GM18873 (cell line): ENCODE measurements at regions not wholly inside any gene's neighbourhood (a gene's known extent, or its start where the extent isn't known, plus 50 kb on each side); places are given as distances from the start of the nearest gene placed in this dataset.

Source experiments
- ATAC-seq: cut with Tn5 transposase; IDR thresholded peaks from one replicate; pipeline ENCODE4 v1.9.1; 2021; ENCODE audit warnings: mild to moderate bottlenecking, moderate library complexity, moderate number of reproducible peaks; ENCODE audit not compliant: unreplicated experiment, low FRiP score

DNA sequence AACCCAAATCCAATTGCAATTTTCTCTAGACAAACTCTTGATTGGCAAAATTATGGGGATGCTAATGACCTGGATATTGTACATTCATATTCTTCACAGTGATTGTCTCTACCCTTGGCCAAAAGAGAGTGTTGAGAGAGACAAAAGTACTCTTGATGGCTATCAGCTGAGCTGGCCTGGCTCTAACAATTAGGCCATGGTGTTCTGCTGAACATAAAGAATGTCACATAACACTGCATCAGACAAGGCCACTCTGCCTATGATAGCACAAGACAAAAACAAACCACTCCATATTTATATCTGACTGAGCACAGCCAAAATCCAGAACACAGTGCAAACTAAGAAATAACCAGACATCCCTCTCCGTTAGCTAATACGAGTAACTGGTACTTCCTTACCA lies 101.7 kb downstream of the ADAMTS1 start:
- ATAC-seq, result no peak

DNA sequence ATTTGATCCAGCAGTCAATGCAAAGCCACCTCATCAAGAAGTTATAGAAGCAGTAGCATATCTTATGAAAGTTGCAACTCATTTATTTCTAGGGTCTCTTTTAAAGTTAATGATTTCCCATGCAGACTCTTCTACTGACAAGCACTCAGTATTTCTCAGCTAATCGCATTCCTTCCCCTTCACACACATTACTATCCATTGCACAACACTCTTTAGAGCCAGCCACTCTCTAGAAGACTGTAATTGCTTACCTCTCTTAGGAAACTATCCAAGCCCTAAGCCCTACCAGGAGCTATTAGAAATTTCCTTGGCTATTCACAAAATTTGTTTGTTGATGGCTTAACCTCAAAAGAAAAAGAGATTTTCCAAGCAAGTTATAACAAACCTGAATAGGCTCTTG lies 106.0 kb downstream of the ADAMTS1 start:
- ATAC-seq, result no peak

DNA sequence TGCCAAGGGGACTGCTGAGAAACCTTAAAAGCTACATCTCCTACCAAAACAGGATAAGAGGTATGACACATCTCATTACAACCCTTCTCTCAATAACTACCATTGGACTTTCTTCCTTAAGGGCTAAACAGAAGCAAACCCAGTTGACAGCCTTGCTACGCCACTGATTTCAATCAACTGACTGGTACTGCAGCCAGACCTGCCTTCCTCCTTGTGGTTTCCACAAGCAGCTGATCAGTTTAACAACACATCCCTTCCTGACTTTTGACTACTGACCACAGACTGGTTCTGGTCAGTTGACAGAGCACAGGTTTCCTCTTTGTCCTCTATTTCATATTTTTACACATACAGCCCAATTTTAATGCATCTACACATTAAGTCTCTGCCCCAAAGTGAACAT lies 108.8 kb downstream of the ADAMTS1 start:
- no peak for ATAC-seq

DNA sequence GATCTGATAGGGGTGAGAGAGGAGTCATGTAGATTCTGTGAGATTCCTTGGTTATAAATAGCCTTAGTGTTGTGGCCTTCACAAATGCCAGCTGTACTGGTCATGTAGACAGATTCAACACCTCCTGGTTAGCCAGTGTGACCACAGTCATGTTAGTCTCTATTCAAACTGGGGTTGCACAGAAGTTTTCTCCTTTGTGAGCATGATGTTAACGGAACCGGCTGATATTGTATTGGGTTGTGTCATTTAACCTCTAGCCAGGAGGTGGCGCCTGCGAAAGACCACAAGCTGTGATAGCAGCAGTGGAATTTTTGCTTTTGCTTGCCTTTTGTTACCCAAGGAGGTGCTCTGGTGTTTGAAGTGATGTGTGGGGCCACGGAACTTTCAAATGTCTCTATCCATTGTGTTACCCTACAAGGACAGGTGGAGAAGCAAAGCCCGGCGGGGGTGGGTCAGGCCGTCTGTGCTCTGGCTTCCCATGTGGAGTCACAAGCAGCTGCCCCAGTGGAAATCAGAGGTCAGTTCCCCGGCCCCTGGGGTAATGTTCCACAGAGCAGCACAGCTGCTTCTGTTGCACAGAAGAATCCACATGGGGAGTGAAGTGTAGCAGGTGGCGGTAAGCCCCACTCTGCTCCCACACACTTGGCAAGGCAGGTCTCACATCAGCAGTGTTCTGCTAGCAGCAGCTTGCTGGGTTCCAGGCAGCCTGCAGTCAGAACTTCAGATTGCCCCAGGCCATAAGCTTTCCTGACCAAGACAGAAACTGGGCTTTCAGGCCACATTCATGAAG lies 112.6 kb downstream of the ADAMTS1 start:
- ATAC-seq, result no peak

DNA sequence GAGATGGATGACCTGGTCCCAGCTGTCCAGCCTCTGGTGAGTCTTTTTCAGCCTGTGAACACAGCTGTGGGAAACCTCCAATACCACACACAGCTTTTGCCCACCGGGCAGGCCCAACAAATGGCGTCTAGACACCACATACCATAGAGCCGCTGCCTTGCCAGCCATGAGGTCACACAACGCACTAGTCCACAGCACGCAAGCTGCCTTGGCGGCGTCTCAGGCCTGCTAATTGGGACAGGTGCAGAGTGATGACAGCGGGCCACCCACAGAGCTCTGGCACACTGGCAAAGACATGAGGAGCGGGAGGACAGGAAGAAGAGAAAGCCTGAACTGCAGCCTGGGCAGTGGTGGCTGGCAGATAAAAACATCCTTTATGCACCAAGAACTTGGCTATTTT lies 125.5 kb downstream of the ADAMTS1 start:
- ATAC-seq, result no peak

DNA sequence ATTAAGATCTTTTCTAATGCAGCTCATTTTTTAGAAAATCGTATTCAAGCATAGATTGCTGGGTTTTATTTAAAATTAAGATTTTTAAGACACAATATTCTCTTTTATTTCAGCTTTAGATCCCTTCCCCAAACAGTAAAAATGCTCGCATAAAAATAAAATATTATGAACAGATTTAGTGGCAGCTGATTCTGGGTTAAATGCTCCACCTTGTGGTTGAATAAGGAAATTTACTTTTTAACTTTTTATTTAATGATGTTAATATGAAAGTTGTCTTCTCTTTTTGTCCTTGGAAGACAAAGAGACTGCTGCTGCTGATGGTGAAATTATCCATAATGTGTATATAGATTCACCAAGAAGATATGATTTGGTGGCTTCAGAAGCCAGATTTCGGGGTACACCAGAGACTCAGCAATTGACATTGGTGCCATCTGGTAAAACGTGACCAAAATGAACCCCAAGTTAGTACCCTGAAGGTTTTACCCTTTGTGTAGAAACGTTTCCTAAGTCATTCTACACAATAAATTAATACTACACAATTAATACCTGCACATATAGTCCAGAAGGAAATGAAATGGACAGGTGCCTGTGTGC lies 128.0 kb downstream of the ADAMTS1 start:
- ATAC-seq, result no peak

DNA sequence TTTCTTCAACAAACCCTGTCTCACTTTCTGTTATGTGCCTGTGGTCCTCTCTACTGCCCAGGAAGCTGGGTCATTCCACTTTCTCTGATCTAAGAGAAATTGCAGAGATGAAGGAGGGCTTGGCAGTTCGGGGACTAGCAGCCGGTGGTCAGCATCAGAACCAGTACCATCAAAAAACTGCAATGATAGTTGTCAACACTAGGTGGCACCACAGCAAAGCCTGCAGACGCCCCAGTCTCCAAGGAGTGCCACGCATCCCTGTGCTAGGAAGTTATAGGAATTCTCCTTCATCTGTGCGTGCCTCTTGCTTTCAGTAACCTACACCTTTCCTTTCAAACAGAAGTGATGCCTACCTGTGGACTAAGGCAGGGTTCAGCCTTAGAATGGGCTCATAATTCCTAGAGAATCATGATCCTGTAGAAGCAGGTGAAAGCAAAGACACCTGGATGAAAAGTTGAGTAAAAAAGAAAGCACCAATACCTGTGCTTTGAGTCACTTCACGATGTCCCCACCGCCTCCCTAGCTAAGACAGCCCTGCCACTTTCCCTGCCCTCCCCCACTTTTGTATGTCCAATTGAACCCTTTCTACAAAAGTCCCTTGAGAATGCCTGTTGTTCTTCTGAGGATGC lies 129.2 kb downstream of the ADAMTS1 start:
- no peak for ATAC-seq

DNA sequence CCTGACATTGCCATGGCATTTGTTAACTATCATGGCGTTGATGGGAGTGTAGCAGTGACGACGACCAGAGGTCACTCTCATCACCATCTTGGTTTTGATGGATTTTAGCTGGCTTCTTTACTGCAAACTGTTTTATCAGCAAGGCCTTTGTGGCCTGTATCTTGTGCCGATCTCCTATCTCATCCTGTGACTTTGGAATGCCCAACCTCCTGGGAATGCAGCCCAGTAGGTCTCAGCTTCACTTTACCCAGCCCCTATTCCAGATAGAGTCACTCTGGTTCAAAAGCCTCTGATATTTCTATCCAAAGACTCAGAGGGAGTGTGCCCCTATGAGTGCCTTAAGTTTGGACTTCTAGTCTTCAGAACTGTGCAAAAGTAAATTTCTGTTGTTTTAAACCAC lies 130.1 kb downstream of the ADAMTS1 start:
- no peak for ATAC-seq

DNA sequence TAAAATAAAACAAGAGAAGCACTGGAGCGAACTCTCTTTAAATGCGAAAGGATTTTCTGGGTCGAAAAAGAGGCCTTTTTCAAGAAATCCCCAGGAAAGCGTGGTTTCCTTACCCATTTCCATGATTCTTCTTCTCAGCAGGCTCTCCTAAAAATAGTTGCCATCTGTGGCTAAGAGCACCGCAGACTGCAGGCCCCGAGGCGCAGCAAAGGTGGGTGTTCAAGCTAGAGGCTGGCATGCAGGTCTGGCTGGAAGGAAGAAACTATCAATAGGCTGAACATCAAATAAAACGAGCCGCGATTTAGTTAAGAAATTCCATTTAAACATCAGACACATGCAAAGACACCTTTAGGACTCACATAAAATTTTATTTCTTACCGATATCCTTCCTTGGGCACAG lies 135.1 kb downstream of the ADAMTS1 start:
- ATAC-seq, result no peak

DNA sequence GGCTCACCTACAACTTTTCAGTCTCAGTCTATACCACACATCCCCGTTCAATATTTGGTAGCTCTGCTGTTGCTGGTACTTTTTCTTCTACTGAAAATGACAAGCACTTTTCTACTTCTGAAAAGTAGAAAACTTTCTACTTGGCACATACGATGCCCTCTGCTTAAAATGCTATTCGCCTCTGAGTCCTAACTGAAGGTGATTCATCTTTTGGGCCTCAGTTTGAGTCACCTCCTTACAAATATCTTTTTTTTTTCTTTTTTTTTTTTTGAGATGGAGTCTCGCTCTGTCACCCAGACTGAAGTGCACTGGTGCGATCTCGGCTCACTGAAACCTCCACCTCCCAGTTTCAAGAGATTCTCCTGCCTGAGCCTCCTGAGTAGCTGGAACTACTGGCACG lies 136.0 kb upstream of the CYYR1 start:
- ATAC-seq, result no peak

DNA sequence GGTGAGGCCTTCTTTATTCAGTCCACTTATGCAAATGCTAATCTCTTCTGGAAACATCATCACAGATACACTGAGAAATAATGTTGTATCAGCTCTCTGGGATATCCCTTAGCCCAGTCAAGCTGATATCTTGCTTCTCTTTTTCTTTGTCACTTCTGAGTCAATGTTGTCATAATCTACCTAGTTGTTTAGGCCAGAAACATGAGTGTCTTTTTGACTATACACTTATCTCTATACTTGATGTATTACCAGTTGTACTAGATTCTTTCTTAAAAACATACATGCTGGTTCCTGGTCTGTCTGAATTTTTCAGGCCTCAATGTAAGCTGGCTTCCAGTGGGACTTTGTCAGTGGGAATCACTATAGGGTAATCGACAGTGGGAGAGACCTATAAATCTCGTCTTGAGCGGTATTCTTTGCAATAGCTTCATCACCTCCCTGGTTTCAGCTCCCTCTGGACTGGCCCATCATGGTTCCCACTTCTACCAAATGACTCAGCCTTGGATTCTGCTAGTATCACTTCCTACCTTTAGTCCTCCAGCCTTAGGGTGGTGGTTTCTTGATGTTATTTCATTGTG lies 135.2 kb upstream of the CYYR1 start:
- no peak for ATAC-seq

DNA sequence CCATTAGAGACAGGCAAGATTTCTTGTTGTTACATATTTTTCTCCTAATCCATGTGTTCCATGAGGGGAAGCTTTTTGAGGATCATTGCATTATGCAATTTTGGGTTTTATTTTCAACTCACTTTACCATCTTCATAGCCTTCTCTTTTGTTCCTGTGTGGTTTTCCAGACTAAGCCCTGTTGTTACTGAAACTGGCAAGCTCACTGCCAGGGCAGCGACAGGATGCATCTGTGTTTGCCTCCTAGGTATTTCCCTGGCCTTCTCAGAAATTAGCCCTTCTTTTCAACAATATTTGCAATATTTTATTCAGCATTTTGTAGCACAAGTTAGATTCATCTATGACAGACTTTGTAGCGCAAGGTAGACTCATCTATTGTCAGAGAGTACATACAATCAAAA lies 134.2 kb upstream of the CYYR1 start:
- ATAC-seq, result no peak

DNA sequence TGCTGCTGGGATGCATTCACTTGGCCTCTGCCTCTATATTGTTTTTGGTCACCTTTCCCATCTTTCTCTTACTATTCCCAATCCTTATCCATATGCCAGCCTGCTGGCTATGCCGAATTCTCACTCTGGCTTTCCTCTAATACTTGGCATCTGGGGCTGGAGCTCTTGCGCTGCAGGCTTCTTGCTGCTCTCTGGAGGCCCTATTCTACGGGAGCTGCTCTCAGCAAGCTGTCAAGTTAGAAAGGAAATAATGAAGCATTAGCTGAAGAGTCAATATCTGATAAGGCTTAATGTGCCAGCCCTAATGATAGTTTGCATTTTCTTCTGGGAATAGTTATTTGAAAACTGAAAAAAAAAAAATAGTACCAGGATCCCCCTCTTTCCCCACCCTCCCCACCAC lies 125.3 kb upstream of the CYYR1 start:
- no peak for ATAC-seq

DNA sequence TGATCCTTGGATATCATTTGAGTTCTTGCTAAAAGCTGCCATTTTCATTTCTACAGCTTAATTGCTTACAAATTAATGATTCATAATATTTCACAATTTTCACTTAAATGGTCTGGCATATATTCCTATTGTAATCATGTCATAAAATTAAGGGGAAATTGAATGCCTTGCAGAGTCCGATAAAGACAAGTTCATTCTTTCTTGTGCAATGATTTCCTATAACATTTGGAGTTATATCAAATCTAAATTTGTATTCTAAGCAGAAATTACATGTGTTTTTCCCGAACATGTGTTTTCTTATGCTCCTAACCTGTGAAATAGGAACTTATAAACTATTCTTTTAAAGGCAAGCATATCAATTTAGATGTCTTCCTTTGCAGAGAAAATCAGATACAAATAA lies 118.3 kb upstream of the CYYR1 start:
- no peak for ATAC-seq

DNA sequence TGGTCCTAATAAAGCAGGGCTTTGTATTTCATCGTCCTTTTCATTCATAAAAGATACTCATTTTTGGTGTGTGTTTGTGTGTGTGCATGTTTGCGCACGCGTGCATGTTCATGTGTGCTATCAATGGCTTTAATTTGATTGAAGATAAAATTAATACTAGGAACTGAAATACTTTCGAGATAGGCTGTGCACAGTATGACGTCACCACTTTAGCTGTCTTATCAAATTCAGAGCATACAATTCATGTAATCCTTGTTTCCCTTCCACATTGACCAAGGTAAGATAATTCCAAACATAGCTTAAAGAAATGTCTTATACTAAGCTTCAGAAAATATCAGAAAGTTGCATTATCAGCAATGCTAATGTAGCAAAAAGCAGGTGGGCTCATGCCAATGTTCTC lies 113.6 kb upstream of the CYYR1 start:
- ATAC-seq, result no peak

DNA sequence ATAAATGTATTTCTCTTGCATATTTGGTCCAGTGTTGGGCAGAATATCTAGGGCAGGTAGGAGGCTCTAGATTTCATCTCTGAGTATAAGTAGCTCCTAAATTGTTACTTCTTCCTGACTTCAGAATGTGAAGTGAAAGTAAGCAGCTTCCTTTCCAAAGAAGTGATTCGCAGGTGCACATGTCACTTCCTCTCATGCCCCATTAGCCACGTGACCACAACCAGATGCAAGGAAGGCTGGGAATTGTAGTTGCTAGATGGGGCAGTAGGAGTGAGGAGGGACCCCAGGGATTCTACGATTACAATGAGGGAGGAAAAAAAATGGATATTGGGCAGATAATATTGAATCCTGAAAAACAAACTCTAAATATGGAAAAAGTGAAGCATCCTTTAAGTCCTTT lies 113.2 kb upstream of the CYYR1 start:
- peak; percentile 74 for ATAC-seq

DNA sequence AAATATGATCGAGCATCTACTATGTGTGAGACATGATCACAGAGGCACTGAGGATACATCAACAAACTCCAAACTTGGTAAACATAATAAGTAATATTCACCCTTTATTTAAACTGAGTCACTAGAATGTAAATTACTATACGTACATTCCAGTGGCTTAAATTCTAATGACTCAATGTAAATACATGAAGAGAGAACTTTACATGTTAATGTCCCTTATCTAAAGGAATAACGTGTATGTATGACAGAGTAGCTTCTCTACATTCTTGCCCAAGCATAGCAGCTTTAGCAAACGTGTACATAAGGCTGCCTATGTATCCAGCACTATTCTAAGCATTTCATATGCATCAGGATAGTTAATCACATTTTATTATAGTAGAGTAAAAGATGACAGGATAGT lies 111.8 kb upstream of the CYYR1 start:
- no peak for ATAC-seq

DNA sequence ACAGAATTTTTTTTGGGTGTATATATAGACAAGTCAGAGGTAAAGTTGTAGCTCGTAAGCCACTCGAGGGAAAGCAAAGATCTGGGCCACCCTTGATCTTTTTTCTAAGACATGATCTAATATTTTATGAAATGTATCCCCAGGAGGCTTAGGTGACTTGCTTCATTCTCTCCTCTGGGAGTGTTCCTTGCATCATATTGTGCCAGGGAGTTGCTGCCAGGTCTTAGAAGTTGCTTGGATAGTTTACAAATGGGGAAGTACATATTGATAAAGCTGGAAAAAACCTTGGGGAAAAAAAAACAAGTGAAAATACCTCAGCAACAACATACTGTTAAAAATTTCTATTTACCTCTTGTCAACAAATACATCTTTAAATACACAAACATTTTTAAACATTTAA lies 110.9 kb upstream of the CYYR1 start:
- ATAC-seq, result no peak

DNA sequence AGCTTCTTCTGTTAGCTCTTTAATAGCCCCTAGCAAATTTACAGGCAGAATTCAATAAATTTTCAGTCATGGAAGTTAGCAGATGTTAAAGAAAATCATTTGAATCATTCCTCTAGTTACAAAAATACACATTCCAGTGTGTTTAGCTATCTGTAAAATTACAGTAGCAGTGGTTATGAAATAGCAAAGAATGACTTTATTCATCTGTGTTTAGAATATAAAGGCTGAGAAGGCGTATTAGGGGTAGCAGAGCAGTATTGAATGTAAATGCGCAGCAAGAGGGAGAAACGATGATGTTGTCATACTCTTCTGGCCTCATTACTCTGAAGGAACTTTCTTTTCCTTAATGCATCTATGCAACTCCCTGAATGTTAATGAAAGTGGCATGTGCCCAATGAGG lies 106.2 kb upstream of the CYYR1 start:
- ATAC-seq, result no peak

DNA sequence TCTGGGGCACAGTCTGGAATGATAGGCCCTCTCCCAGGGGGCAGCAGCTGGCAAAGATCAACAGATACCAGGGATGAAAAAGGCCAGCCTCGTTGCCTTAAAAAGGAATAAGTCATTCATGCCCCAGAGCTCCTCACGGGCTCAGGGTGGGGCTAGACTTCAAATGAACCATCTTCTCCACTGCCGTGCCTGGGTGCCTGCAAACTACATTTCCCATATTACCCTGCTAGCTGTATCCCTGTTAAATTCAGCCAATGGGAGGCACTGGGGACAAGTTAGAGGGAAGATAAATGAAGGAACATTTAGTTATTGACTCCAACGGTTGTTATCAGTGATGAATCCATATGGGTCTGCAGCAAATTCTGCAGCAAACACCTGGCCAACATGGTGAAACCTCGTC lies 101.2 kb upstream of the CYYR1 start:
- ATAC-seq, result no peak

DNA sequence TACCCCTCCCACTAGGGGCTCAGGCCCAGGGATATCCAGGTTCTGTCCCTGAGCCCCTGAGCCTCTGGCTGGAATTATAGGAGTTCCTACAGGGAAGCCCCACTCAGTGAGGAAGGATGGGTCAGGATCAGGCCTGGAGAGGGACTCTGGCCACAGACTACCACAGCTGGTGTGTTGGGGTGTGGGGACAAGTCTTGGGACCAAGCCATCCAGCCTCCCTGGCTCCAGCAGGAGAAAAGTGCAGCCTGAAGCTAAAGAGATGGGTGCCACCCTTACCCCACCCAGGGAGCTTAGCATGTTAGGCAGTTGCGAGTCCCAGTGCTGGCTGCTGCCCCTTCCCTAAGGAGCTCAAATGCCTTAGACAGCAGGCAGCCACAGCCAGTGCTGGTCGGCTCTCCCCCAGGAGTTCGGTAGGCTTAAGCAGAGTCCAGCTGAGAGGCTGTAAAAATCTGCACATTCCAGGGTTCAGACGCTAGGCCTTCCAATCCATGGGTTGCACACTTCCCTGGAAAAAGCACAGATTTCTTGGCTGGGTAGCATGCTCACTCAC lies 96.2 kb upstream of the CYYR1 start:
- no peak for ATAC-seq
